HepG2 (cell line): ENCODE measurements at regions not wholly inside any gene's neighbourhood (a gene's known extent, or its start where the extent isn't known, plus 50 kb on each side); places are given as distances from the start of the nearest gene placed in this dataset.

Experiments
- HOXA3 ChIP-seq: sonication (generic); formaldehyde crosslinking; IDR thresholded peaks from 2 replicates; pipeline ENCODE4 v1.5.0; 2020; ENCODE audit warnings: missing genetic modification reagents
- ISX ChIP-seq: sonication (generic); formaldehyde crosslinking; conservative IDR thresholded peaks from 2 replicates; pipeline ENCODE4 v1.5.0; 2020; ENCODE audit warnings: missing genetic modification reagents
- KLF16 ChIP-seq, 2 experiments: sonication (generic) in 1 of 2; formaldehyde crosslinking in 1 of 2; IDR thresholded peaks; 2 replicates each; pipeline versions ENCODE4 v1.6.1 to v1.8.0; 2016 to 2023; ENCODE audit warnings: missing genetic modification reagents in 2 of 2, missing compliant biosample characterization in 1 of 2
- MAFG ChIP-seq: sonication (generic); formaldehyde crosslinking; IDR thresholded peaks from 2 replicates; pipeline ENCODE4 v1.5.1; 2020; ENCODE audit warnings: mild to moderate bottlenecking, missing genetic modification reagents
- NFE2 ChIP-seq: sonication (generic); formaldehyde crosslinking; IDR thresholded peaks from 2 replicates; pipeline ENCODE4 v1.4.0; 2020; ENCODE audit warnings: missing genetic modification reagents
- PAF1 ChIP-seq: IDR thresholded peaks from 2 replicates; pipeline ENCODE4 v1.6.1; 2016; ENCODE audit warnings: missing genetic modification reagents, missing compliant biosample characterization
- PHF8 ChIP-seq: sonication (generic); formaldehyde crosslinking; IDR thresholded peaks from 2 replicates; pipeline ENCODE4 v1.5.0; 2020; ENCODE audit warnings: missing genetic modification reagents
- RFX1 ChIP-seq: fragments of 450-650 bp; IDR thresholded peaks from 2 replicates; pipeline ENCODE4 v1.6.1; 2017
- SALL2 ChIP-seq: sonication (generic); formaldehyde crosslinking; IDR thresholded peaks from 2 replicates; pipeline ENCODE4 v1.8.1; 2023; ENCODE audit warnings: mild to moderate bottlenecking, missing genetic modification reagents, inconsistent platforms
- SIN3A ChIP-seq: IDR thresholded peaks from 2 replicates; pipeline ENCODE4 v1.6.1; 2011; ENCODE audit warnings: low read depth, mild to moderate bottlenecking, control low read depth, low read length, borderline replicate concordance
- THAP11 ChIP-seq: IDR thresholded peaks from 2 replicates; pipeline ENCODE4 v1.6.1; 2016; ENCODE audit warnings: missing biosample characterization, missing genetic modification reagents
- XRCC5 ChIP-seq: fragments of 200-400 bp; formaldehyde crosslinking; optimal IDR thresholded peaks from 2 replicates; pipeline ENCODE3; 2017; ENCODE audit warnings: mild to moderate bottlenecking, low read length
- ZMYM2 ChIP-seq: sonication (generic); formaldehyde crosslinking; IDR thresholded peaks from 2 replicates; pipeline ENCODE4 v1.8.0; 2022; ENCODE audit warnings: mild to moderate bottlenecking, missing genetic modification reagents
- ZMYM3 ChIP-seq: sonication (generic); formaldehyde crosslinking; IDR thresholded peaks from 2 replicates; pipeline ENCODE4 v1.5.1; 2020; ENCODE audit warnings: mild to moderate bottlenecking, missing genetic modification reagents
- ZNF274 ChIP-seq: sonication (generic); formaldehyde crosslinking; IDR thresholded peaks from 2 replicates; pipeline ENCODE4 v1.5.1; 2020; ENCODE audit warnings: mild to moderate bottlenecking, missing genetic modification reagents
- ZNF326 ChIP-seq: sonication (generic); formaldehyde crosslinking; IDR thresholded peaks from 2 replicates; pipeline ENCODE4 v1.4.0; 2020; ENCODE audit warnings: missing genetic modification reagents, borderline replicate concordance
- ZNF329 ChIP-seq: sonication (generic); formaldehyde crosslinking; IDR thresholded peaks from 2 replicates; pipeline ENCODE4 v1.9.0; 2021; ENCODE audit warnings: low read depth, mild to moderate bottlenecking, missing genetic modification reagents
- ZNF333 ChIP-seq: sonication (generic); formaldehyde crosslinking; IDR thresholded peaks from 2 replicates; pipeline ENCODE4 v1.4.0; 2020; ENCODE audit warnings: mild to moderate bottlenecking, missing genetic modification reagents, borderline replicate concordance
- ZNF337 ChIP-seq: sonication (generic); formaldehyde crosslinking; IDR thresholded peaks from 2 replicates; pipeline ENCODE4 v1.5.1; 2020; ENCODE audit warnings: missing genetic modification reagents, low read depth, mild to moderate bottlenecking, borderline replicate concordance
- ZNF34 ChIP-seq: sonication (generic); formaldehyde crosslinking; IDR thresholded peaks from 2 replicates; pipeline ENCODE4 v1.4.0; 2020; ENCODE audit warnings: mild to moderate bottlenecking, missing genetic modification reagents, borderline replicate concordance
- ZNF446 ChIP-seq: sonication (generic); formaldehyde crosslinking; IDR thresholded peaks from 2 replicates; pipeline ENCODE4 v1.5.0; 2020; ENCODE audit warnings: mild to moderate bottlenecking, missing genetic modification reagents
- ZNF709 ChIP-seq: sonication (generic); formaldehyde crosslinking; IDR thresholded peaks from 2 replicates; pipeline ENCODE4 v1.5.0; 2020; ENCODE audit warnings: mild to moderate bottlenecking, missing genetic modification reagents
- TF ChIP-seq, protein P1 (sequence below), 2 experiments: sonication (generic) in 1 of 2; formaldehyde crosslinking in 1 of 2; IDR thresholded peaks; 2 replicates each; pipeline versions ENCODE4 v1.4.0 to v1.6.1; 2018 to 2020; ENCODE audit warnings: missing genetic modification reagents in 2 of 2, borderline replicate concordance in 1 of 2, low read depth in 1 of 2, mild to moderate bottlenecking in 1 of 2, missing biosample characterization in 1 of 2
- TF ChIP-seq, protein P2 (sequence below): sonication (generic); formaldehyde crosslinking; IDR thresholded peaks from 2 replicates; pipeline ENCODE4 v1.4.0; 2020; ENCODE audit warnings: mild to moderate bottlenecking, missing genetic modification reagents
- TF ChIP-seq, protein P3 (sequence below): sonication (generic); formaldehyde crosslinking; IDR thresholded peaks from 2 replicates; pipeline ENCODE4 v1.5.0; 2020; ENCODE audit warnings: mild to moderate bottlenecking, missing genetic modification reagents, borderline replicate concordance
- TF ChIP-seq, protein P4 (sequence below): sonication (generic); formaldehyde crosslinking; IDR thresholded peaks from 2 replicates; pipeline ENCODE4 v1.8.1; 2023; ENCODE audit warnings: mild to moderate bottlenecking, missing genetic modification reagents, borderline replicate concordance

DNA sequence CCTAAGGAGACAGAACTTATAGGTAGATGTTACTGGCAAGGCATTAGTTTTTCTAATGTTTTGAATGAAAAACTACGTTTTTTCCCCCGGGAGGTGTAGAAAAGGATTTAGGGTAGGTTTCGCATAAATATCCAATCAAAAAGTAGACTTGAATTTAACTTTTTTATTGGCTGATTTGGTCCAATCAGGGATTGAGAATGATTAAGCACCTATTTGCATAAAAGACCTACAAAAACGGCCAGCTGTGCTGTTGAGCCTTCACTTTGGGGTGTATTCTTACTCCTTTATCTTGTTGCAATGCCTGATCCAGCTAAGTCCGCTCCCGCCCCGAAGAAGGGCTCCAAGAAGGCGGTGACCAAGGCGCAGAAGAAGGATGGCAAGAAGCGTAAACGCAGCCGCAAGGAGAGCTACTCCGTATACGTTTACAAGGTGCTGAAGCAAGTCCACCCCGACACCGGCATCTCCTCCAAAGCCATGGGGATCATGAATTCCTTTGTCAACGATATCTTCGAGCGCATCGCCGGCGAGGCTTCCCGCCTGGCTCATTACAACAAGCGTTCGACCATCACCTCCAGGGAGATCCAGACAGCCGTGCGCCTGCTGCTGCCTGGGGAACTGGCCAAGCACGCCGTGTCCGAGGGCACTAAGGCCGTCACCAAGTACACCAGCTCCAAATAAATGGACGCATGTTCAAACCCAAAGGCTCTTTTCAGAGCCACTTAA is 113.5 kb upstream of the BTN3A2 start (continued):
- TF ChIP-seq, protein P1, sequence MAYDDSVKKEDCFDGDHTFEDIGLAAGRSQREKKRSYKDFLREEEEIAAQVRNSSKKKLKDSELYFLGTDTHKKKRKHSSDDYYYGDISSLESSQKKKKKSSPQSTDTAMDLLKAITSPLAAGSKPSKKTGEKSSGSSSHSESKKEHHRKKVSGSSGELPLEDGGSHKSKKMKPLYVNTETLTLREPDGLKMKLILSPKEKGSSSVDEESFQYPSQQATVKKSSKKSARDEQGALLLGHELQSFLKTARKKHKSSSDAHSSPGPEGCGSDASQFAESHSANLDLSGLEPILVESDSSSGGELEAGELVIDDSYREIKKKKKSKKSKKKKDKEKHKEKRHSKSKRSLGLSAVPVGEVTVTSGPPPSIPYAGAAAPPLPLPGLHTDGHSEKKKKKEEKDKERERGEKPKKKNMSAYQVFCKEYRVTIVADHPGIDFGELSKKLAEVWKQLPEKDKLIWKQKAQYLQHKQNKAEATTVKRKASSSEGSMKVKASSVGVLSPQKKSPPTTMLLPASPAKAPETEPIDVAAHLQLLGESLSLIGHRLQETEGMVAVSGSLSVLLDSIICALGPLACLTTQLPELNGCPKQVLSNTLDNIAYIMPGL (CRISPR knock-in tag; IDR thresholded peaks at IDR 0.05; ENCODE audit: borderline replicate concordance in 1 of 2, low read depth in 1 of 2): peak in 1 of 2 experiments; percentile 18; a peak in 1 of 4 replicates
- TF ChIP-seq ZMYM3 (CRISPR knock-in tag) (no peak), ZNF446 (CRISPR knock-in tag) (no peak), ZNF326 (CRISPR knock-in tag) (no peak), MAFG (CRISPR knock-in tag) (no peak), THAP11 (CRISPR knock-in tag) (no peak), XRCC5 (no peak), HOXA3 (CRISPR knock-in tag) (0 out of 2 replicates have a peak, but pooled peaks have one; percentile 19), SIN3A (no peak), PHF8 (CRISPR knock-in tag) (0 out of 2 replicates have a peak, but pooled peaks have one; percentile 19), ZNF709 (CRISPR knock-in tag) (no peak), SALL2 (0 out of 2 replicates have a peak, but pooled peaks have one; percentile 38), ZNF329 (no peak), ISX (CRISPR knock-in tag) (no peak), KLF16 (CRISPR knock-in tag; IDR thresholded peaks at IDR 0.05) (no peak), ZNF274 (CRISPR knock-in tag) (peak; percentile 58; the same call in 1 of the 2 replicates), RFX1 (no peak), ZNF333 (CRISPR knock-in tag) (no peak), ZNF337 (CRISPR knock-in tag) (no peak), ZNF34 (CRISPR knock-in tag) (no peak), NFE2 (CRISPR knock-in tag) (no peak), PAF1 (no peak), ZMYM2 (CRISPR knock-in tag) (no peak)
- TF ChIP-seq, protein P2, sequence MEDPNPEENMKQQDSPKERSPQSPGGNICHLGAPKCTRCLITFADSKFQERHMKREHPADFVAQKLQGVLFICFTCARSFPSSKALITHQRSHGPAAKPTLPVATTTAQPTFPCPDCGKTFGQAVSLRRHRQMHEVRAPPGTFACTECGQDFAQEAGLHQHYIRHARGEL (CRISPR knock-in tag): no peak
- TF ChIP-seq, protein P3, sequence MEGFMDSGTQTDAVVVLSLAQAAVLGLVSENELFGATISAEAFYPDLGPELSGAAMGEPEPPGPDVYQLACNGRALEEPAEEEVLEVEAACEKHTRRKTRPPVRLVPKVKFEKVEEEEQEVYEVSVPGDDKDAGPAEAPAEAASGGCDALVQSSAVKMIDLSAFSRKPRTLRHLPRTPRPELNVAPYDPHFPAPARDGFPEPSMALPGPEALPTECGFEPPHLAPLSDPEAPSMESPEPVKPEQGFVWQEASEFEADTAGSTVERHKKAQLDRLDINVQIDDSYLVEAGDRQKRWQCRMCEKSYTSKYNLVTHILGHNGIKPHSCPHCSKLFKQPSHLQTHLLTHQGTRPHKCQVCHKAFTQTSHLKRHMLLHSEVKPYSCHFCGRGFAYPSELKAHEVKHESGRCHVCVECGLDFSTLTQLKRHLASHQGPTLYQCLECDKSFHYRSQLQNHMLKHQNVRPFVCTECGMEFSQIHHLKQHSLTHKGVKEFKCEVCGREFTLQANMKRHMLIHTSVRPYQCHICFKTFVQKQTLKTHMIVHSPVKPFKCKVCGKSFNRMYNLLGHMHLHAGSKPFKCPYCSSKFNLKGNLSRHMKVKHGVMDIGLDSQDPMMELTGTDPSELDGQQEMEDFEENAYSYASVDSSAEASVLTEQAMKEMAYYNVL: no peak
- TF ChIP-seq, protein P4, sequence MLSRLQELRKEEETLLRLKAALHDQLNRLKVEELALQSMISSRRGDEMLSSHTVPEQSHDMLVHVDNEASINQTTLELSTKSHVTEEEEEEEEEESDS (CRISPR knock-in tag): no peak
